ENCODE measurements at regions not wholly inside any gene's neighbourhood (a gene's known extent, or its start where the extent isn't known, plus 50 kb on each side); places are given as distances from the start of the nearest gene placed in this dataset.

DNA sequence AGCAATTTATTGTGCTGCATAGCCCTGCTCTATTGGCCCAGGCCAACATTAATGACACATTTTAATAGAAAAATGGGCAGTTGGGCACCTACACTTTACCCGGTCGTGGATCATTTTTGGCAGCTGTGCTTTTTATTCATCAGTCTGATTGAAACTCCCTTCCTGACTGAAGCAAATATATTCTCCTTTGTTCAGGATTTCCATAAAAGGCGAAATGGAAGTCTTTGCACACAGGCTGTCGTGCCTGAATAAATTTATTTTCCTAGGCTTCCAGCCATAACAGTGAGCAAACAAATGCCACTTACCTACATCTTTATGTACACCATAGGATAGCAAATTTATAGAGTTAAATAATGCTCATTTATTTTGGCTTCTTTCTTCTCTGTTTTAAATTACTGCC, 480.7 kb upstream of the DCN start:
- TF ChIP-seq ZNF274 (IDR thresholded peaks at IDR 0.05; ENCODE audit: low read depth, low read length) (no peak), SUZ12 (IDR thresholded peaks at IDR 0.05; ENCODE audit: extremely low read depth, insufficient read depth, insufficient read length) (no peak)
